ENCODE measurements at regions not wholly inside any gene's neighbourhood (a gene's known extent, or its start where the extent isn't known, plus 50 kb on each side); places are given as distances from the start of the nearest gene placed in this dataset.

DNA sequence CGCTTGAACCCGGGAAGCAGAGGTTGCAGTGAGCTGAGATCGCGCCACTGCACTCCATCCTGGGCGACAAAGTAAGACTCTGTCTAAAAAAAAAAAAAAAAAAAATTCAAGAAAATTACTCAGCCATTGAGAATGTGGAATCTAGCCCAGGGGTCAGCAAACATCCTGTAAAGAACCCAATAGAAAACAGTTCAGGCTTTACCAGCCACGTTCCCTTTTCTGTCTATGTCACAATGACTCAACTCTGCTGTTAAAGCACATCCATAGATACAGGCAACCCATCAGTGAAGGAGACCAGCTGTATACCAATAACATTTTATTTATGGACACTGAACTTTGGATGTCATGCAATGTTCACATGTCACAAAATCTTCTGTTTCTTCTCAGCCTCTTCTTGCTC is 435.6 kb upstream of the GYPC start:
- no peaks in the 10 kb centered on the region for H3K36me3 ChIP-seq (ENCODE audit: insufficient read depth, low read depth, low read length)
- H3K4me1 ChIP-seq (ENCODE audit: insufficient read depth, low read length) = no peaks in the 10 kb centered on the region
- no peaks in the 10 kb centered on the region for H3K27me3 ChIP-seq (ENCODE audit: insufficient read depth, low read length)
- H3K9me3 ChIP-seq (ENCODE audit: insufficient read depth, low read depth, low read length) = no peaks in the 10 kb centered on the region
- no peak overlapping the region for H3K9ac ChIP-seq (ENCODE audit: low read depth, low read length)
- no peak overlapping the region for H3K27ac ChIP-seq (ENCODE audit: low read length)
- no peak overlapping the region for H3K4me3 ChIP-seq (ENCODE audit: low read length)

DNA sequence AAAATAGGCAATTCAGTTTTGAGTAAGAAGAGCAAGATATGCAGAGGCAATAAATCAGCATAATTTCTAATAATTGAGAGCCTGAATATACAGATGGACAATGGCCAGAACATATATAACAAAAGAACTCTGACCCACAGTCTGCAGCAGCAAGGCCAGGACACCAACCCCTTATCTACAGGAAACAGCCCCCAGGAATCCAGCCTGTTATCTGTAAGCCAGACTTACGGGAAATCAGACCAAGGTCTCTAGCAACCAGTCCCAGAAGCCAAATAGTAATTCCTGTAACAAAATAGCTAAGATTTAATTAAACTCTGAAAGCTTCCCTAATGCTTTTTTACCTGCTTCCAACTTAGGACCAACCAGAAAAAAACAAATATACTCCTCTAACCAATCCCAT is 434.5 kb upstream of the GYPC start:
- Histone ChIP-seq H3K9me3 (ENCODE audit: insufficient read depth, low read depth, low read length) (no peaks in the 10 kb centered on the region), H3K4me1 (ENCODE audit: insufficient read depth, low read length) (no peaks in the 10 kb centered on the region), H3K9ac (ENCODE audit: low read depth, low read length) (no peak overlapping the region)

DNA sequence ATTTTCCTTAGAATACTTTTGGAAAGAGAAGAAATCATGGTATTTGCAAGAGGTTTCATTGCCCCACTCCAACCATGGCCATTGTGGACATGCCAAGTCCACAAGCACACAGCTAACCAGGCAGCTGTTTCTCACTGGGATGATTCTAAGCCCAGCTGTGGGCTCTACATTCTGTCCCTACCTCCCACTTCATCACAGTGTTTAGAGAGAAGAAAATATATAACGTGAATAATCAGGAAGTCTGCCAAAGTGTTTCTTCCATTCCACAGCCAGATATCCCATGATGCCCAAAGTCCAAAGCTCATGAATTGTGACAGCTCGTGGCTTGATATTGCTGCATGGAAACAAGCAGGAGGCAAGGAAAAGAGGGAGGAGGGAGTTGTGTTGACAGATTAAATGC is 433.7 kb upstream of the GYPC start:
- Histone ChIP-seq H3K4me1 (ENCODE audit: insufficient read depth, low read length) (no peaks in the 10 kb centered on the region), H3K9me3 (ENCODE audit: insufficient read depth, low read depth, low read length) (no peaks in the 10 kb centered on the region), H3K36me3 (ENCODE audit: insufficient read depth, low read depth, low read length) (no peaks in the 10 kb centered on the region), H3K27ac (ENCODE audit: low read length) (no peak overlapping the region), H3K27me3 (ENCODE audit: insufficient read depth, low read length) (no peaks in the 10 kb centered on the region), H3K4me3 (ENCODE audit: low read length) (no peak overlapping the region), H3K9ac (ENCODE audit: low read depth, low read length) (no peak overlapping the region)

More for the DNA sequence above, 434.5 kb upstream of the GYPC start:
- Histone ChIP-seq H3K27me3 (ENCODE audit: insufficient read depth, low read length) (no peaks in the 10 kb centered on the region), H3K36me3 (ENCODE audit: insufficient read depth, low read depth, low read length) (no peaks in the 10 kb centered on the region), H3K27ac (ENCODE audit: low read length) (no peak overlapping the region), H3K4me3 (ENCODE audit: low read length) (no peak overlapping the region)

DNA sequence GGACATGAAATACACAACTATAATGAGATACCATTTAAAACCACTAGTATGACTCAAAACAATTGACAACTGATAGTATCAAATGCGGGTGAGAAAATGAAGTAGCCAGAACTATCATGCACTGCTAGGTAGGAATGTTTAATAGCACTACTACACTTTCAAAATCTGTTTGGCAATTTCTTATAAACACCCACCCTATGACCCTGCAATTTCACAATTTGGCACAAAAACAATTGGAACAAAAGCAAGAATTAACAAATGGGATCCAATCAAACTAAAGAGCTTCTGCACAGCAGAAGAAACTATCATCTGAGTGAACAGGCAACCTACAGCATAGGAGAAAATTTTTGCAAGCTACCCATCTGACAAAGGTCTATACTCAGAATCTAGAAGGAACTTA is 431.2 kb upstream of the GYPC start:
- H3K4me1 ChIP-seq (ENCODE audit: insufficient read depth, low read length) = no peaks in the 10 kb centered on the region
- no peaks in the 10 kb centered on the region for H3K9me3 ChIP-seq (ENCODE audit: insufficient read depth, low read depth, low read length)
- no peaks in the 10 kb centered on the region for H3K36me3 ChIP-seq (ENCODE audit: insufficient read depth, low read depth, low read length)
- H3K27me3 ChIP-seq (ENCODE audit: insufficient read depth, low read length) = no peaks in the 10 kb centered on the region
- no peak overlapping the region for H3K9ac ChIP-seq (ENCODE audit: low read depth, low read length)
- H3K27ac ChIP-seq (ENCODE audit: low read length) = no peak overlapping the region
- H3K4me3 ChIP-seq (ENCODE audit: low read length) = no peak overlapping the region

DNA sequence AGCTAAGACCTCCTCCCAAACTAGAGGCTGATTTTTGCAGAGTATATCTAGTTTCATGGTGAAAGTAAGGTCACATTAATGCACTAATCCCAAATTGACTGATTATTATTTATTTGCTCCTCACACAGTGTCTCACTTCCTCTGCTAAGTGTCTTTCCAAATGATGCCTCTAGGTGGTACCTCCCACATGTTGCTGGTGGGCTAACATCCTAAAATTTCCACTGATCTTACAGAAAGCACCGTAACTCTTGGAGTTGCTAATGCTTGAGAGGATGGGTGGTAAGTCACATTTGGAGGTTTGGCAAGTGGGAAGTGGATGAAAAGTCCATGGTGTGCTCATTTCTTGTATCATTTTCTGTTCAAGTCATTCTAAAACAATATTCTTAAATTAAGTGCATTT is 428.7 kb upstream of the GYPC start:
- H3K27me3 ChIP-seq (ENCODE audit: insufficient read depth, low read length) = no peaks in the 10 kb centered on the region
- no peak overlapping the region for H3K4me3 ChIP-seq (ENCODE audit: low read length)
- no peaks in the 10 kb centered on the region for H3K9me3 ChIP-seq (ENCODE audit: insufficient read depth, low read depth, low read length)
- no peaks in the 10 kb centered on the region; the same call in 1 of the 2 replicates for H3K4me1 ChIP-seq (ENCODE audit: insufficient read depth, low read length)
- no peaks in the 10 kb centered on the region for H3K36me3 ChIP-seq (ENCODE audit: insufficient read depth, low read depth, low read length)
- no peak overlapping the region for H3K27ac ChIP-seq (ENCODE audit: low read length)
- H3K9ac ChIP-seq (ENCODE audit: low read depth, low read length) = no peak overlapping the region

DNA sequence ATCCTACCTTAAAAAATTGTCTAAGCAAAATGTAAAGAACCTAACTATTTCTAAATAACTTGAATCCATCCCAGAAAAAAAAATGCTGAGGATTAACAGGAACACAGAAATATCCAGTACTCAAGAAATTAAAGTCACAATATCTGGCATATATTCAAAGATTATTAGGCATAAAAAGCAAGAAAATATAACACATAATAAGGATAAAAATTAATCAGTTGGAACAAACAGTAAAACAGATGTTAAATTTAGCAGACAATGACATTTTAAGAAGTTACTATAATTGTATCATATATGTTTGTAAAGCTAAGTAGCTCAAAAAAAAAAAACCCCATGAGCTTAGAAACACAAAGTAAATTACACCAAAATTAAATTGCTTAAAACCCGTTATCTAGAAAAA is 427.4 kb upstream of the GYPC start:
- no peak overlapping the region for H3K4me3 ChIP-seq (ENCODE audit: low read length)
- H3K27ac ChIP-seq (ENCODE audit: low read length) = no peak overlapping the region
- no peaks in the 10 kb centered on the region; the same call in 1 of the 2 replicates for H3K4me1 ChIP-seq (ENCODE audit: insufficient read depth, low read length)

DNA sequence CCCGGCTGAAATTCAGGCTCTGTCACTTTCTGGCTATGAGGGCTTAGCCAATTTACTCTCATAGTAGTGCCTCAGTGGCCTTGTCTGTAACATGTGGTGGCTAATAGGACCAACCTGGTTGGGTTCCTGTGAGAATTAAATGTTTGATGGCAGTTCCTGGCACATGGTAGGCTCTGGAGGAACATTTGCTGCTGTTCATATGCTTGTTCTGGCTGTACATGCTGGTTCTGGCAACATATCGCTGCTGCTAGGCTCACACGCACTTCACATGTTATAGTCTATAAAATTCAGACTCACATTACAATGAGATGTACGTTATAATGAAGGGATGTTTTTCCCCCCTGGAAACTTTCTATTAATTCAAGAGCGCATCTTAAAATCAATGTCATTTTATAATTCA is 417.7 kb upstream of the GYPC start:
- no peak overlapping the region for H3K27ac ChIP-seq (ENCODE audit: low read length)
- H3K27me3 ChIP-seq (ENCODE audit: insufficient read depth, low read length) = no peaks in the 10 kb centered on the region
- H3K9me3 ChIP-seq (ENCODE audit: insufficient read depth, low read depth, low read length) = no peaks in the 10 kb centered on the region
- H3K36me3 ChIP-seq (ENCODE audit: insufficient read depth, low read depth, low read length) = no peaks in the 10 kb centered on the region
- H3K4me3 ChIP-seq (ENCODE audit: low read length) = no peak overlapping the region
- no peaks in the 10 kb centered on the region for H3K4me1 ChIP-seq (ENCODE audit: insufficient read depth, low read length)
- H3K9ac ChIP-seq (ENCODE audit: low read depth, low read length) = no peak overlapping the region

More for the DNA sequence above, 427.4 kb upstream of the GYPC start:
- Histone ChIP-seq H3K27me3 (ENCODE audit: insufficient read depth, low read length) (no peaks in the 10 kb centered on the region), H3K36me3 (ENCODE audit: insufficient read depth, low read depth, low read length) (no peaks in the 10 kb centered on the region), H3K9me3 (ENCODE audit: insufficient read depth, low read depth, low read length) (no peaks in the 10 kb centered on the region), H3K9ac (ENCODE audit: low read depth, low read length) (no peak overlapping the region)

DNA sequence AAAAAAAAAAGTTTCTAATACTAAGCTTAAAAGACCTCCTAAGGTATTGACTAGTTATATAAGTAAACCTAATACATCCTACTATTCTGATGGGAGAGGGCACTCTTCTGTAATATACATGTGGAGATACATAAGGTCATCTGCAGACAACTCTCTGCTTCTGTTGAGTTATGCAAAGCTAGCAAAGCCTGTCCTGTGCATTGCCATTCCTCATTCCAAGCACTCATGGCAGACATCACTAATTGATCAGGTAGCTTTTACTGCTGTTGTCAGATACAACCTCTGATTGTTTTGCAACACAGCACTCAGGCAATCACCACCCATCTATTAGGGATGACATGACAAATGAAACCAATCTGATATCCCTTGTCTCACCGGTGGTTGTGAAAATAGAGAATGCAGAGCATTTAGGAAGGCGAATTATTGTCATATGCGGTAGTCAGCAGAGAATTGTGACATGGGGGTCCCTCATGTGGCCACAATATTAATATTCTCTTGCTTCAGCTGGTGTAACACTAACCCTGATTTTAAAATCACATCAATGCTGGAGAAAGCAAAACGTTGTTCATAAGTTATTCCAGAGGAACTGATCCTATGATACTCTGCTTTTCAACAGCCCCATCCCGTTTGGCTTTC is 416.5 kb upstream of the GYPC start:
- H3K4me3 ChIP-seq (ENCODE audit: low read length) = no peak overlapping the region
- H3K4me1 ChIP-seq (ENCODE audit: insufficient read depth, low read length) = no peaks in the 10 kb centered on the region
- no peak overlapping the region for H3K27ac ChIP-seq (ENCODE audit: low read length)
- H3K9ac ChIP-seq (ENCODE audit: low read depth, low read length) = no peak overlapping the region
- no peaks in the 10 kb centered on the region for H3K9me3 ChIP-seq (ENCODE audit: insufficient read depth, low read depth, low read length)
- H3K27me3 ChIP-seq (ENCODE audit: insufficient read depth, low read length) = no peaks in the 10 kb centered on the region
- H3K36me3 ChIP-seq (ENCODE audit: insufficient read depth, low read depth, low read length) = no peaks in the 10 kb centered on the region

DNA sequence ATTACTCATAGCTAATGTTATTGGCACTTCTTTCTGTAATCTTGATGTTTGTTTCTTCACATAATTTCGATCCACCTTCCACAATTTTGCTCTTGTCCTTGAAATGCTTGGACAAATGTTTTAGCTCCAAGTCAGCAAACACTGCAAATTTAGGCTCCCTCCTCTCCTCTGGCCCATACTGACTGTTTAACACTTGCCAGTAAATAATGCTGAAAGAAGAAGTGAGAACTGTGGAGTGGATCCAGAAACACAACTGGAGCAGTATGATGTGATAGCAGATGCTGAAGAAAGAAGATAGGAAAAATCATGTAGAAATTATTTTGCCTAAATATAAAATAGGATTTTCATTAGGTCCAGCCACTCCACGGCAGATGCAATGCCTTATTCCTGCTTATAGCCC is 415.0 kb upstream of the GYPC start:
- H3K27ac ChIP-seq (ENCODE audit: low read length) = no peak overlapping the region
- no peak overlapping the region for H3K9ac ChIP-seq (ENCODE audit: low read depth, low read length)
- H3K27me3 ChIP-seq (ENCODE audit: insufficient read depth, low read length) = no peaks in the 10 kb centered on the region
- no peaks in the 10 kb centered on the region for H3K9me3 ChIP-seq (ENCODE audit: insufficient read depth, low read depth, low read length)
- H3K4me3 ChIP-seq (ENCODE audit: low read length) = no peak overlapping the region
- no peaks in the 10 kb centered on the region for H3K4me1 ChIP-seq (ENCODE audit: insufficient read depth, low read length)
- H3K36me3 ChIP-seq (ENCODE audit: insufficient read depth, low read depth, low read length) = no peaks in the 10 kb centered on the region

DNA sequence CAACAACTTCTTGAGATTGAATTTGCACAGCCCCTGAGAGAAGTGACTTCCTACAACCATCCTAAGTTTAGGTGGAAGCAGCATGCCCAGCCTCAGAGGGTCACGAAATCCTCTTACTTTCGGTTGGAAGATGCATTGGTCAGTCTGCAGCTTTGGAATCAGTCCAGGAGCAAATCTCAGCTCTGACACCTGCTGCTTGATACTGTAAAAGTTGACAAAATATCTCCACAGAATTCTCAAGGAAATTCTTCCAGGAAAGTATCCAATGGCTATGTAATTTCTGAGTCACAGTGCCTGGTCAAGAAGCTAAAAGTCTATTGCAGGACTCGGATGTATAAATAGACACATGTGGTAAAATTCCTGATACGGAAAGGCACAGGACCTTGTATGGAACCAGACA is 414.5 kb upstream of the GYPC start:
- Histone ChIP-seq H3K27ac (ENCODE audit: low read length) (no peak overlapping the region), H3K4me1 (ENCODE audit: insufficient read depth, low read length) (no peaks in the 10 kb centered on the region), H3K36me3 (ENCODE audit: insufficient read depth, low read depth, low read length) (no peaks in the 10 kb centered on the region), H3K9me3 (ENCODE audit: insufficient read depth, low read depth, low read length) (no peaks in the 10 kb centered on the region), H3K9ac (ENCODE audit: low read depth, low read length) (no peak overlapping the region), H3K27me3 (ENCODE audit: insufficient read depth, low read length) (no peaks in the 10 kb centered on the region), H3K4me3 (ENCODE audit: low read length) (no peak overlapping the region)

DNA sequence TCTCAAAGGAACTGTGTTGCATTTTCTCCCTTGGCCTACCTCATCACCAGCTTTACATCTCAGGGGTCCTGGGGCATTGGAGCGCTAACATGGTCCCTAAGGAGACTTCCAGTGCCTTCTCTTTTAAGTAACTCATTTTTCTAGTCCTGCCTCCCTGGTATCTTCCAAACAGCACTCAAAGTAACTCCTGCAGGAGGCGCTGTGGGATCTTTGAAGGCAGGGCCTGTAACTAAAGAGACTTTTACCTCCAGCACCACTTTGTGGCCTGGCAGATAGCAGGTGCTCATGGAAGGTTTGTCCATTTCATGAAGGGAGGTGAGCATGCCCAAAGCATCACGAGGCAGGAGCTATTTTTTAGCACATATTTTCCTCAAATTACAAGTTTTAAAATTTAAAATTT is 411.0 kb upstream of the GYPC start:
- no peaks in the 10 kb centered on the region for H3K27me3 ChIP-seq (ENCODE audit: insufficient read depth, low read length)
- no peak overlapping the region for H3K27ac ChIP-seq (ENCODE audit: low read length)
- no peak overlapping the region for H3K9ac ChIP-seq (ENCODE audit: low read depth, low read length)
- H3K36me3 ChIP-seq (ENCODE audit: insufficient read depth, low read depth, low read length) = no peaks in the 10 kb centered on the region
- H3K4me1 ChIP-seq (ENCODE audit: insufficient read depth, low read length) = no peaks in the 10 kb centered on the region
- no peak overlapping the region for H3K4me3 ChIP-seq (ENCODE audit: low read length)
- H3K9me3 ChIP-seq (ENCODE audit: insufficient read depth, low read depth, low read length) = no peaks in the 10 kb centered on the region

DNA sequence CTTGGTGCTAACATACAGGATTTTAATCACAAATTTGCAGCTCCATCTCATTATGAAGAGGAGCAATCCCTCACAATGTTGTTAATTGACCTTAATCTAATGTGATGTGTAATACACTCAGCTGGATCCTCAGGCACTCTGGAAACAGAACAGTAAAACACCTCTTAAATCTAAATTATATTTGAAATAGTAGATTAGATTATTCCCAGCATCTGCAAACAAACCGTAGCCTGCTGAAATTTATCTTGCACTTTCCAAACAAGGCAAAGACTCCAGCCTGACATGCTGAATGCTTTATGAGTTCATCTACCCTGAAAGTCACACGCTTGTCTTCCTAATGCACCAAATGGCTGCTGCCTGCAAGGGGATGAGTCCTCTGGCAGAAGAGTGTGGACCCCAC is 402.3 kb upstream of the GYPC start:
- Histone ChIP-seq H3K4me3 (ENCODE audit: low read length) (no peak overlapping the region), H3K27me3 (ENCODE audit: insufficient read depth, low read length) (no peaks in the 10 kb centered on the region), H3K9me3 (ENCODE audit: insufficient read depth, low read depth, low read length) (no peaks in the 10 kb centered on the region), H3K9ac (ENCODE audit: low read depth, low read length) (no peak overlapping the region), H3K36me3 (ENCODE audit: insufficient read depth, low read depth, low read length) (no peaks in the 10 kb centered on the region), H3K4me1 (ENCODE audit: insufficient read depth, low read length) (no peaks in the 10 kb centered on the region), H3K27ac (ENCODE audit: low read length) (no peak overlapping the region)

Data from iPS-20b (cell line).